LNCaP clone FGC (cell line): ENCODE measurements at regions not wholly inside any gene's neighbourhood (a gene's known extent, or its start where the extent isn't known, plus 50 kb on each side); places are given as distances from the start of the nearest gene placed in this dataset.

Source experiments
- DNase-seq: peaks from one replicate; pipeline ENCODE4 v3.0.0-alpha.2; 2011; ENCODE audit warnings: low read depth
- H3K4me3 ChIP-seq: 2 replicates; pipeline ENCODE4 v1.5.1; 2011; ENCODE audit warnings: mild to moderate bottlenecking, low read depth, low read length, control low read depth
- TF ChIP-seq, protein P1 (sequence below): IDR thresholded peaks from 2 replicates; pipeline ENCODE4 v1.5.1; 2012; ENCODE audit warnings: mild to moderate bottlenecking; ENCODE audit not compliant: control insufficient read depth, insufficient read depth; ENCODE audit errors: extremely low read depth

DNA sequence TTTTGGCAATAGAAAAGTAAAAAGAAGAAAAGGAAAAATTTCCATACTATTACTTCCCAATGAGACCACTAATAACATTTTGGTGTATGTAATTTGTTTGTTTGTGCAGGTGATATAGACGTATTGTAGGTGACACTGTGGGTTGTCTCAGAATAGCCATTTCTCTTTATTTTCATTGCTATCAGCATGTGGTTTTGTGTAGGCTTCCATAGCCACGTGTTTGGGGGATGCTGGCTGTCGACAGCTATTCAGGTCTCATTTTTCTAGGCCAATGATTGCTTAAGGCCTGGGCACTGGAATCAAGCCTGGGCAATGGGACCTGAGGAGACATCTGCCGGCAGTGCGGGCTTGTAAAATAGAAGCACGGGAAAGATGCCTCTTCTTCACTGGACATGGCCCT, 71.0 kb upstream of the KCTD1 start:
- no peak overlapping the region for H3K4me3 ChIP-seq
- DNase-seq = no peak
- TF ChIP-seq, protein P1, sequence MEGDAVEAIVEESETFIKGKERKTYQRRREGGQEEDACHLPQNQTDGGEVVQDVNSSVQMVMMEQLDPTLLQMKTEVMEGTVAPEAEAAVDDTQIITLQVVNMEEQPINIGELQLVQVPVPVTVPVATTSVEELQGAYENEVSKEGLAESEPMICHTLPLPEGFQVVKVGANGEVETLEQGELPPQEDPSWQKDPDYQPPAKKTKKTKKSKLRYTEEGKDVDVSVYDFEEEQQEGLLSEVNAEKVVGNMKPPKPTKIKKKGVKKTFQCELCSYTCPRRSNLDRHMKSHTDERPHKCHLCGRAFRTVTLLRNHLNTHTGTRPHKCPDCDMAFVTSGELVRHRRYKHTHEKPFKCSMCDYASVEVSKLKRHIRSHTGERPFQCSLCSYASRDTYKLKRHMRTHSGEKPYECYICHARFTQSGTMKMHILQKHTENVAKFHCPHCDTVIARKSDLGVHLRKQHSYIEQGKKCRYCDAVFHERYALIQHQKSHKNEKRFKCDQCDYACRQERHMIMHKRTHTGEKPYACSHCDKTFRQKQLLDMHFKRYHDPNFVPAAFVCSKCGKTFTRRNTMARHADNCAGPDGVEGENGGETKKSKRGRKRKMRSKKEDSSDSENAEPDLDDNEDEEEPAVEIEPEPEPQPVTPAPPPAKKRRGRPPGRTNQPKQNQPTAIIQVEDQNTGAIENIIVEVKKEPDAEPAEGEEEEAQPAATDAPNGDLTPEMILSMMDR = no peak

DNA sequence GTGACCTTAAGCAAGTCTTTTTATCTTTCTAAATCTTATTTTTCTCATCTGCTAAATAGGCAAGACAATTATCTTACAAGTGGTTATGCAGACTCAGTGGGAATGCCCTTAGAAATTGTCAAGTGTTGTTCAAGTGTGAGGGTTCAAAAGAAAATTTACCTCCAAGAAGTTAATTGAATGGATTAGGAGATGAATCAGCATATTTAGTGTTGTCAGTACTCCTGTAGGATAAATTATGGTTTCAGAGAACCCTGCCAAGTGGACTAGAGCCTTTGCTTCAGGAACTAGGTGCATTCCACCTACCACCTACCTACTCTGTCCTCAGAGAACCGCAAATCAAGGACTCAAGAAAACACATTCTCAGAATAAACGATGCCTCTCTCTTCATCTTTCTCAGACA, 69.8 kb upstream of the KCTD1 start:
- H3K4me3 ChIP-seq = no peak overlapping the region
- TF ChIP-seq, protein P1 = no peak
- no peak for DNase-seq

DNA sequence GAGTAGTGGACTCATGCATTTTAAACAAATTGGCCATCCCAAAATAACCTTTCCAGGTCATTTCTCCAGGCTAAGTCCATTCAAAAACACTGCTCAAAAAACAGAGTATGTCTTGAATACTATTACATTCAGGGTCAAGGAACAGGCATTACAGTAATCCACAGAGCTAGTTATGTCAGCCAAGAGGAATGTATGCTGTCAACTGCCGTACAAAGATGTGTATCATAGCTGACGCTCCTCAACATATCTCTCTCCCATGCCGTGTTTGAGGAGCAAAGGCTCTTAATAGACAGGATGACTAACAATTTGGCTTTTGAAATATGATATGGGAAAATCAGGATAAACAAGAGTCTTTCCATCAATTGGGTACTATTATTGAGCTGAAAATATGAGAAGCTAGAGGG, 68.8 kb upstream of the KCTD1 start:
- no peak for DNase-seq
- TF ChIP-seq, protein P1 = no peak
- no peak overlapping the region for H3K4me3 ChIP-seq

DNA sequence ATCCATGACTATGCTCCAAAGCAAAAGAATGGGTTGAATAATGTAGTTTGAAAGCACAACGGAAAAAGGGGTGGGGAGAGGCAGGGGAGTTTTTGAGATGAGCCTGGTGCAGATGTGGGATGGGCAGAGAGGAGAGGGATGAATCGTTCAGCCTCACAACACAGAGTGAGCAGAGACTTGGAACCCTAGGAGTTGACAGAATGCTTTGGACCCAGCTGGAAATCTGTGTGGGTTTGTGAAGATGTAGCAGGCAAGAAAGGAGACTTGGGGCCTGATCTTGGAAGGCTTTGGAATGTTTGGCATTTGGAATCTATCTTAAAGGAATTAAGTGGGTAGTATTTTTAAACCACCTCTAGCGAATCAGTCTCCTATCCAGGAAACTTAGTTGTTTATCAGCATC, 66.0 kb upstream of the KCTD1 start:
- TF ChIP-seq, protein P1 = no peak
- no peak for DNase-seq
- no peak overlapping the region for H3K4me3 ChIP-seq
